ENCODE measurements at regions not wholly inside any gene's neighbourhood (a gene's known extent, or its start where the extent isn't known, plus 50 kb on each side); places are given as distances from the start of the nearest gene placed in this dataset.

DNA sequence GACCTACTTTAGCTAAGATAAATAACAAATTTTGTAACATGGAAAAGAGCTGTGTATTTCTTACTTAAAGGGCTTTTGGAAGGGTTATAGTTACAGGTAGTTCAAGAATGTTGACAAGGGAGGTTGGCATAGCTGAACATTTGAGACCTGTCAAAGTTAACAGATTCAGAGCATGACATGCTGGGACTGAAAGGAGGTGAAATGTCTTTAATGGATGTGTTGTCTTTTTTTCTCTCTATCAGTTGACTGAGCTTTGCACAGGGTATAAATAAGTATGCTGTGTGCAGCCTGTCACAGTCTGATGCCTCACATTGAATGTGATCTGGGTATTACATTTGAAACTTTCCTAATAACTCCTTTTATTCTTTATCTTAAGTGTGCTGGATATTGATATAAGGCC is 411.9 kb upstream of the ZP4 start:
- TF ChIP-seq, protein P1, sequence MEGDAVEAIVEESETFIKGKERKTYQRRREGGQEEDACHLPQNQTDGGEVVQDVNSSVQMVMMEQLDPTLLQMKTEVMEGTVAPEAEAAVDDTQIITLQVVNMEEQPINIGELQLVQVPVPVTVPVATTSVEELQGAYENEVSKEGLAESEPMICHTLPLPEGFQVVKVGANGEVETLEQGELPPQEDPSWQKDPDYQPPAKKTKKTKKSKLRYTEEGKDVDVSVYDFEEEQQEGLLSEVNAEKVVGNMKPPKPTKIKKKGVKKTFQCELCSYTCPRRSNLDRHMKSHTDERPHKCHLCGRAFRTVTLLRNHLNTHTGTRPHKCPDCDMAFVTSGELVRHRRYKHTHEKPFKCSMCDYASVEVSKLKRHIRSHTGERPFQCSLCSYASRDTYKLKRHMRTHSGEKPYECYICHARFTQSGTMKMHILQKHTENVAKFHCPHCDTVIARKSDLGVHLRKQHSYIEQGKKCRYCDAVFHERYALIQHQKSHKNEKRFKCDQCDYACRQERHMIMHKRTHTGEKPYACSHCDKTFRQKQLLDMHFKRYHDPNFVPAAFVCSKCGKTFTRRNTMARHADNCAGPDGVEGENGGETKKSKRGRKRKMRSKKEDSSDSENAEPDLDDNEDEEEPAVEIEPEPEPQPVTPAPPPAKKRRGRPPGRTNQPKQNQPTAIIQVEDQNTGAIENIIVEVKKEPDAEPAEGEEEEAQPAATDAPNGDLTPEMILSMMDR (IDR thresholded peaks at IDR 0.05) = no peak
- no peak for TF ChIP-seq POLR2A (IDR thresholded peaks at IDR 0.05)
- TF ChIP-seq POLR2AphosphoS5 (IDR thresholded peaks at IDR 0.05; ENCODE audit: insufficient read depth in 1 of 2, low read depth in 1 of 2) = no peak

Measured in vagina (tissue), 2 donors.